NT2/D1 (cell line): ENCODE measurements at regions not wholly inside any gene's neighbourhood (a gene's known extent, or its start where the extent isn't known, plus 50 kb on each side); places are given as distances from the start of the nearest gene placed in this dataset.

ENCODE experiments used
- SUZ12 ChIP-seq: IDR thresholded peaks from 2 replicates; pipeline ENCODE4 v1.6.1; 2011; ENCODE audit not compliant: insufficient read length, insufficient read depth; ENCODE audit errors: extremely low read depth
- YY1 ChIP-seq: IDR thresholded peaks from 2 replicates; pipeline ENCODE4 v1.6.1; 2011; ENCODE audit not compliant: insufficient read length, insufficient read depth
- ZNF274 ChIP-seq: IDR thresholded peaks from 2 replicates; pipeline ENCODE4 v1.6.1; 2011; ENCODE audit warnings: mild to moderate bottlenecking, low read depth, low read length

DNA sequence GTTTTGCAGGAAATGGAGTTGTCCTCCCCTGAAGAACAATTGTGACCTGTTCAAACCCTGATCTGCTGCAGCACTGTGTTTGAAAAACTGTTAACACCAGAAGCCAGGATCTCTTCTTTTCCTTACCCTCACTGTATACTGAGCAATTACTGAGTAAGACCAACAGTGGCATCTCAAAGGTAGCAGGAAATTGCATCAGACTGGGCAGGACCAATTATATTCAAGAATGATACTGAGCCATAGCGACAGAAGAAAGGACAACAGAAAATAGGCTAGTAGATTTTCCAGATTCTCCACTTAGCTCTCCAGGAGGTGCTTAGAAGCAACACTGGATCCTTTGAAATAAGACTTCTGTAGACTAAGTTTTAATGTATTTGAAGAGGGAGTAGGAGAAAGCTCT lies 57.4 kb upstream of the INHBA start:
- TF ChIP-seq ZNF274, result no peak
- no peak for TF ChIP-seq SUZ12
- TF ChIP-seq YY1, result no peak
